ENCODE measurements at regions not wholly inside any gene's neighbourhood (a gene's known extent, or its start where the extent isn't known, plus 50 kb on each side); places are given as distances from the start of the nearest gene placed in this dataset.

GRCh38 chrX:17247144-17247543, 127.9 kb upstream of the NHS start:
- ATAC-seq (ENCODE audit: insufficient number of reproducible peaks, low FRiP score, low read depth) (no peak), DNase-seq (ENCODE audit: low spot score) (no peak)
- Histone ChIP-seq H3K36me3 (no peaks in the 10 kb centered on the region), H3K4me1 (ENCODE audit: control insufficient read depth in 1 of 2, low read depth in 2 of 2) (no peaks in the 10 kb centered on the region), H3K4me3 (no peak overlapping the region), H3K27ac (no peak overlapping the region), H3K27me3 (replicated peaks; ENCODE audit: insufficient read depth) (no peaks in the 10 kb centered on the region), H3K9me3 (no peaks in the 10 kb centered on the region)
- TF ChIP-seq, protein P1, sequence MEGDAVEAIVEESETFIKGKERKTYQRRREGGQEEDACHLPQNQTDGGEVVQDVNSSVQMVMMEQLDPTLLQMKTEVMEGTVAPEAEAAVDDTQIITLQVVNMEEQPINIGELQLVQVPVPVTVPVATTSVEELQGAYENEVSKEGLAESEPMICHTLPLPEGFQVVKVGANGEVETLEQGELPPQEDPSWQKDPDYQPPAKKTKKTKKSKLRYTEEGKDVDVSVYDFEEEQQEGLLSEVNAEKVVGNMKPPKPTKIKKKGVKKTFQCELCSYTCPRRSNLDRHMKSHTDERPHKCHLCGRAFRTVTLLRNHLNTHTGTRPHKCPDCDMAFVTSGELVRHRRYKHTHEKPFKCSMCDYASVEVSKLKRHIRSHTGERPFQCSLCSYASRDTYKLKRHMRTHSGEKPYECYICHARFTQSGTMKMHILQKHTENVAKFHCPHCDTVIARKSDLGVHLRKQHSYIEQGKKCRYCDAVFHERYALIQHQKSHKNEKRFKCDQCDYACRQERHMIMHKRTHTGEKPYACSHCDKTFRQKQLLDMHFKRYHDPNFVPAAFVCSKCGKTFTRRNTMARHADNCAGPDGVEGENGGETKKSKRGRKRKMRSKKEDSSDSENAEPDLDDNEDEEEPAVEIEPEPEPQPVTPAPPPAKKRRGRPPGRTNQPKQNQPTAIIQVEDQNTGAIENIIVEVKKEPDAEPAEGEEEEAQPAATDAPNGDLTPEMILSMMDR (IDR thresholded peaks at IDR 0.05) = no peak

GRCh38 chrX:17262123-17262522, 112.9 kb upstream of the NHS start:
- H3K4me1 ChIP-seq (ENCODE audit: control insufficient read depth in 1 of 2, low read depth in 2 of 2) = no peaks in the 10 kb centered on the region
- no peak for DNase-seq (ENCODE audit: low spot score)
- no peak for ATAC-seq (ENCODE audit: insufficient number of reproducible peaks, low FRiP score, low read depth)
- no peak overlapping the region for H3K4me3 ChIP-seq
- H3K36me3 ChIP-seq = no peaks in the 10 kb centered on the region
- H3K27me3 ChIP-seq (replicated peaks; ENCODE audit: insufficient read depth) = no peaks in the 10 kb centered on the region
- TF ChIP-seq, protein P1 (IDR thresholded peaks at IDR 0.05) = no peak
- H3K27ac ChIP-seq = no peak overlapping the region
- H3K9me3 ChIP-seq = no peaks in the 10 kb centered on the region

DNA sequence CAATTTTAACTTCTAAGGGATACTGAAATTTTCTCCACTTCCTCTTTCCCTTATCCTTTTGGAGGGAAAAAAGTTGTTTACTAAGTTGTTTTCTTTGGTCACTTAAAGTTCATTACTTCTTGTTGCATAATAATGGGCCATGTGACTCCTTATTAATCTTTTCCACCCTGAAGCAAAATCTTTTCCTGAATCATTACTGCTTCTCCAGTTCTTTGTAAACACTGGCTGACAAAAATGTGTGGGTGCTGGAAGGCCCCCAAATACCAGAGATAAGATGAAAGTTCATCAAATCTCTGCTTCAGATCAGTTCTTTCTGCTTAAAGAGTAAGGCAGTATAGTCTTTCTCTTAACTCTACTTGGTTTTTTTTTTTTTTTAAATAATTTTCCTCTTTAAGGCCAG, 108.9 kb upstream of the NHS start:
- Histone ChIP-seq H3K9me3 (no peaks in the 10 kb centered on the region), H3K36me3 (no peaks in the 10 kb centered on the region), H3K27me3 (replicated peaks; ENCODE audit: insufficient read depth) (no peaks in the 10 kb centered on the region), H3K4me3 (no peak overlapping the region), H3K27ac (no peak overlapping the region), H3K4me1 (ENCODE audit: control insufficient read depth in 1 of 2, low read depth in 2 of 2) (no peaks in the 10 kb centered on the region)
- DNase-seq (ENCODE audit: low spot score) (no peak), ATAC-seq (ENCODE audit: insufficient number of reproducible peaks, low FRiP score, low read depth) (no peak)
- TF ChIP-seq, protein P1 (IDR thresholded peaks at IDR 0.05) = no peak

DNA sequence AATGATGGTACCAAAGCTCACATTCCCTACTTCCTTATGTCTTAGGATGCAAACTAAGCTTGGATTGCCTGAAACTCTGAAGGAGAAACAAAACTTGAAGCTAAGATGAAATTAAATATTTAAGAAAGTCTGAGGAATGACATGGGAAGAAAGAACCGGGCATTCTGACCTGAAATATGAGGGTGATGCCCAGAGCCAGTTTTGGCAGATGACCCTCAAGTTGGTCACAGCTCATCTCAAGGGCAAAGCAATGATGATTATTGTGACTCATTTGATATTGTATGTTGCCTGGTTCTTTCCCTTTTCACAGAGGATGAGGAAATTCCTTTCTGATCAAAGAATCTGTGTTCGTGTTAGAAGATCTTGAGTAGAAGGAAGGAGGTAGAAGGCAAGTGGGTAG, 96.0 kb upstream of the NHS start:
- TF ChIP-seq, protein P1 (IDR thresholded peaks at IDR 0.05) = no peak
- Histone ChIP-seq H3K9me3 (no peaks in the 10 kb centered on the region), H3K4me1 (ENCODE audit: control insufficient read depth in 1 of 2, low read depth in 2 of 2) (no peaks in the 10 kb centered on the region), H3K4me3 (no peak overlapping the region), H3K27me3 (replicated peaks; ENCODE audit: insufficient read depth) (no peaks in the 10 kb centered on the region), H3K36me3 (no peaks in the 10 kb centered on the region), H3K27ac (no peak overlapping the region)
- ATAC-seq (ENCODE audit: insufficient number of reproducible peaks, low FRiP score, low read depth) (no peak), DNase-seq (ENCODE audit: low spot score) (no peak)

GRCh38 chrX:17285983-17286382, 89.0 kb upstream of the NHS start:
- TF ChIP-seq, protein P1 (IDR thresholded peaks at IDR 0.05) = no peak
- Histone ChIP-seq H3K9me3 (no peaks in the 10 kb centered on the region), H3K36me3 (no peaks in the 10 kb centered on the region), H3K4me1 (ENCODE audit: control insufficient read depth in 1 of 2, low read depth in 2 of 2) (peaks cover 0 to 4% of the 10 kb centered on the region in 2 donors), H3K27ac (no peak overlapping the region), H3K4me3 (no peak overlapping the region), H3K27me3 (replicated peaks; ENCODE audit: insufficient read depth) (no peaks in the 10 kb centered on the region)
- DNase-seq (ENCODE audit: low spot score) (no peak), ATAC-seq (ENCODE audit: insufficient number of reproducible peaks, low FRiP score, low read depth) (no peak)

Data from thoracic aorta (tissue), 2 donors.